Body of pancreas (tissue), 4 donors: ENCODE measurements at regions not wholly inside any gene's neighbourhood (a gene's known extent, or its start where the extent isn't known, plus 50 kb on each side); places are given as distances from the start of the nearest gene placed in this dataset.

ENCODE experiments used
- POLR2A ChIP-seq, 3 donors: fragments of 450-650 bp; IDR thresholded peaks; one replicate each; pipeline ENCODE4 v1.6.1; 2016; ENCODE audit warnings: antibody characterized with exemption in 3 of 3, mild to moderate bottlenecking in 2 of 3
- TF ChIP-seq, protein P1 (sequence below), 7 experiments: fragments of 450-650 bp in 4 of 7; fragments of 200-600 bp in 3 of 7; sonication (generic) in 3 of 7; IDR thresholded peaks; one replicate each; pipeline ENCODE4 v1.5.1; 2016 to 2019; ENCODE audit warnings: antibody characterized with exemption in 7 of 7

DNA sequence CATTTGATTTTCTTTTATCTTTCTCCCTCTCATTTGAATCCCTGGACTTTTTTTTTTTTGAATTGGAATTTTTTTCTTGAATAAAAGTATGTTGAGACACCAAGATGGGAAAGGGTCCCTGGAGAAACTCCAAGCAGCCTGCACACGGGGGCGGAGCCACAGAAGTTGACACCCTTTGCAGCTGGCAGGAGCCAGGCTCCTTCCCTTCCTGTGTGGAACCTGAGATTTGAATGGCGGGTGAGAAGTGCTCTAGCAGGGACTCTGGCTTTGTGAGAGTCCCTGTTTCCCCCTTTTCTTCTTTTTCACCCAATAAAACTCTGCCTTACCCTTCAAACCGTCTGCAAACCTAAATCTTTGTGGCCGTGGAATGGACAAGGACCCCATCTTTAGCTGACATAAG lies 1381.0 kb upstream of the MIR17HG start:
- TF ChIP-seq, protein P1, sequence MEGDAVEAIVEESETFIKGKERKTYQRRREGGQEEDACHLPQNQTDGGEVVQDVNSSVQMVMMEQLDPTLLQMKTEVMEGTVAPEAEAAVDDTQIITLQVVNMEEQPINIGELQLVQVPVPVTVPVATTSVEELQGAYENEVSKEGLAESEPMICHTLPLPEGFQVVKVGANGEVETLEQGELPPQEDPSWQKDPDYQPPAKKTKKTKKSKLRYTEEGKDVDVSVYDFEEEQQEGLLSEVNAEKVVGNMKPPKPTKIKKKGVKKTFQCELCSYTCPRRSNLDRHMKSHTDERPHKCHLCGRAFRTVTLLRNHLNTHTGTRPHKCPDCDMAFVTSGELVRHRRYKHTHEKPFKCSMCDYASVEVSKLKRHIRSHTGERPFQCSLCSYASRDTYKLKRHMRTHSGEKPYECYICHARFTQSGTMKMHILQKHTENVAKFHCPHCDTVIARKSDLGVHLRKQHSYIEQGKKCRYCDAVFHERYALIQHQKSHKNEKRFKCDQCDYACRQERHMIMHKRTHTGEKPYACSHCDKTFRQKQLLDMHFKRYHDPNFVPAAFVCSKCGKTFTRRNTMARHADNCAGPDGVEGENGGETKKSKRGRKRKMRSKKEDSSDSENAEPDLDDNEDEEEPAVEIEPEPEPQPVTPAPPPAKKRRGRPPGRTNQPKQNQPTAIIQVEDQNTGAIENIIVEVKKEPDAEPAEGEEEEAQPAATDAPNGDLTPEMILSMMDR (IDR thresholded peaks at IDR 0.05), result no peak
- TF ChIP-seq POLR2A (IDR thresholded peaks at IDR 0.05), result no peak
